Activated T-helper 1 cell treated with anti-CD3 and anti-CD28 coated beads, Interleukin-12 subunit alpha, Interleukin-12 subunit beta, Interleukin-2, Interleukin-4 antibody, amounts not matched to agents 30 ng/mL and 10 ng/mL and 1 ng/mL, durations not matched to agents 14 hours and 24 hours and 36 hours (primary cell): ENCODE measurements at regions not wholly inside any gene's neighbourhood (a gene's known extent, or its start where the extent isn't known, plus 50 kb on each side); places are given as distances from the start of the nearest gene placed in this dataset.

Experiments used
- DNase-seq: peaks from one replicate; pipeline ENCODE4 v3.0.0; 2021; ENCODE audit warnings: low spot score
- H3K27ac Mint-ChIP-seq: one replicate; pipeline ENCODE4 v1.8.0; 2021; ENCODE audit warnings: mild to moderate bottlenecking, mixed read lengths
- H3K27me3 Mint-ChIP-seq: one replicate; pipeline ENCODE4 v1.8.0; 2022; ENCODE audit warnings: mild to moderate bottlenecking, moderate library complexity, mixed read lengths; ENCODE audit not compliant: insufficient read depth
- H3K36me3 Mint-ChIP-seq: one replicate; pipeline ENCODE4 v1.8.0; 2021; ENCODE audit warnings: low read depth, mixed read lengths
- H3K4me1 Mint-ChIP-seq: one replicate; pipeline ENCODE4 v1.8.0; 2021; ENCODE audit warnings: low read depth, mixed read lengths
- H3K4me3 Mint-ChIP-seq: one replicate; pipeline ENCODE4 v1.8.0; 2021; ENCODE audit warnings: mild to moderate bottlenecking, moderate library complexity, mixed read lengths
- H3K9me3 Mint-ChIP-seq: one replicate; pipeline ENCODE4 v1.8.0; 2021; ENCODE audit warnings: mixed read lengths
- intact Hi-C: fragments of 100-400 bp; cut with micrococcal nuclease; formaldehyde crosslinking; loops from one replicate; pipeline ENCODE4 v1.15.1; 2024

DNA sequence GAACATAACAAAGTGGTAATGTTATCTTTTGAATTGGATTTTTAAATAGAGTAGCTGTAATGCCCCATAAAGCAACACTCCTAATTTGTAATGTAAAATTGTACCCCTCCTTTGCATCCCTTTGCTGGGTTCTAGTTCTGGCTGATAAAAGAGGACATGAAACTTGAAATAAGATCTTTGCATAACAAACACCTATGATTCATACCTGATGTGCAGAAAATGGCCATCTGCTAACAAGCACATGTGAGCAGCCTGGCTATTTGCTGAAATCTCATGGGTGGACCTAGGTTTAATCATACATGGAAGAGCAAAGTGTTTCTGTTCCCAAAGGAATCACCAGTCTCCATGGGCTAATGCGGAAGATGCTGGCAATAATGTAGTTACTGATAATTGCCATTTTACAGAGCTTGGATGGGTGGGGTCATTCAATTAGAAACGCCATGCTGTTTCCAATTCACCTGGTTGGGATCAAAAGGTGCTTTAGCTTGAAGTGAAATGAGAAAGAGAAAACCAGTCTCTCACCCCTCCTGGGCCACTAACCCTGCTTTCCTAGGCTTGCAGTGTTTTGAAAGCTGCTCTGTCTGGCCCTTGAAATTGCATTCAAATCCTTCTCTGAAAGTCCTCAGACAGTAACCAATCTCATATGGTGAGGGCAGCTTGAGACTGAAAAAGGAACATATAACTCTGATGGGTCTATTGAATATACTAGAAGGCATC, 585.1 kb downstream of the TLE4 start:
- no peaks in the 10 kb centered on the region for H3K9me3 Mint-ChIP-seq
- H3K27me3 Mint-ChIP-seq, result peaks cover 2% of the 10 kb centered on the region
- H3K36me3 Mint-ChIP-seq, result no peaks in the 10 kb centered on the region
- intact Hi-C loops, result no loop called here
- no peaks in the 10 kb centered on the region for H3K4me1 Mint-ChIP-seq
- DNase-seq, result no peak
- no peak overlapping the region for H3K4me3 Mint-ChIP-seq
- no peak overlapping the region for H3K27ac Mint-ChIP-seq

DNA sequence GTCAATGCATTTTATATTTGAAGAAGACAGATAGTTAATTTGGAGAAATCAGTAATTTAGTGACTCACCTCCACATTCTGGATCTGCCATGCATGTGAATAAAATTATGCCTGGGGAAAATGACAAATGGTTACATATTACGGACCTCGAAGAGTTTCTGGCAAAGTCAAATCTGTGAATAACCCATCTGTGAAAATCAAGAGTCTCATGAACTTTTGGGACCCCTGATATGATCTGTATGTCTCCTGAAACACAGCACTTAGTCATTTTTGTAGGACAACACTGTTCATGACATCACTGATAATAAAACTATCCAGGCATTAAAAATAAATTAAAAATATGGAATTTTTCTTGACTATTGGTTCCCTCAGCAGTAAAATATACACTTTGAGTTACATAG, 584.5 kb downstream of the TLE4 start:
- Mint-ChIP-seq H3K4me1 (no peaks in the 10 kb centered on the region), H3K36me3 (no peaks in the 10 kb centered on the region), H3K9me3 (no peaks in the 10 kb centered on the region), H3K4me3 (no peak overlapping the region), H3K27me3 (peaks cover 2% of the 10 kb centered on the region), H3K27ac (no peak overlapping the region)
- no peak for DNase-seq
- intact Hi-C loops, result no loop called here

- no peaks in the 10 kb centered on the region for H3K36me3 Mint-ChIP-seq
- DNase-seq, result no peak
- intact Hi-C loops, result no loop called here
- H3K27me3 Mint-ChIP-seq, result peaks cover 2% of the 10 kb centered on the region
- H3K27ac Mint-ChIP-seq, result no peak overlapping the region
- H3K9me3 Mint-ChIP-seq, result peaks cover 6% of the 10 kb centered on the region
- no peaks in the 10 kb centered on the region for H3K4me1 Mint-ChIP-seq
- no peak overlapping the region for H3K4me3 Mint-ChIP-seq
These were observed 576.1 kb downstream of the TLE4 start for GRCh38 chr9:80147866-80148265.

DNA sequence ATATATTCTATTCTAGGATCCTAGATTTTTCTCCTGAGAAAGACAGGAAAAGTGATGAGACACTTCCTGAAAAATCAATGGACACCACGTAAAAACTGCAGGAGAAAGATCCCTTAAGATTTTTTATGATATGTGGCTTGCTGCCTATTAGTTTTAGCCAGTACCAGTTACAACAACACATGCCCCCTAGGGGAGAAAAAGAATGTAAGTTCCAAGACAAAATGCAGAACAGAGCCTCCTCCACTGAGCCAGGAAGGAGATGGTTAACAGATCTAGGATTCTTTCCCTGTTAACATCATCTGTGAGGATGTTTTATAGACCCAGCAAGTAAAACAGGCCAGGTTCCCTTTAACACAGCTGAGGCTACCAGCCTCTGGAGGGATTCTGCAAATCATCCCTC, 574.7 kb downstream of the TLE4 start:
- no peak overlapping the region for H3K27ac Mint-ChIP-seq
- H3K36me3 Mint-ChIP-seq, result no peaks in the 10 kb centered on the region
- H3K9me3 Mint-ChIP-seq, result peaks cover 6% of the 10 kb centered on the region
- H3K27me3 Mint-ChIP-seq, result peaks cover 2% of the 10 kb centered on the region
- H3K4me3 Mint-ChIP-seq, result no peak overlapping the region
- H3K4me1 Mint-ChIP-seq, result no peaks in the 10 kb centered on the region
- DNase-seq, result no peak
- intact Hi-C loops, result no loop called here

DNA sequence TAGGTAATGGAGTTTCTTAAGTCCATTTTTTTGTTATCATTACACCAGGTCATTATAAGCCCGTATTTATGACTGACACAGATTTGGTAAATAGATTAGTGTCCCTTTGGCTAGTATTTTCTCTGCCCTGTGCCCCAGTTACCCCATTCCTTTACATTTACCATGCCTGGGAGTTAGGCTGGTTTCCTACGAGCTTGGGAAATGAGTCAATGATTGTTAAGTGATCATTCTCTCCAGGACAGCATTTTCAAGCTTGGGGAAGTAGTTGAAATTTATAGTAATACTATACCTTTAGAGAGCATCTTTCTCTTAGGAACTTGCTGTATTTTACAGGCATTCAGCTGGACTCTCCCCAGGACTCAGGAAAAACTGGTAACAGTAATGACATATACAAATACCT, 573.1 kb downstream of the TLE4 start:
- no peaks in the 10 kb centered on the region for H3K36me3 Mint-ChIP-seq
- intact Hi-C loops, result no loop called here
- H3K9me3 Mint-ChIP-seq, result peaks cover 3% of the 10 kb centered on the region
- no peak overlapping the region for H3K4me3 Mint-ChIP-seq
- H3K27me3 Mint-ChIP-seq, result peaks cover 2% of the 10 kb centered on the region
- DNase-seq, result no peak
- H3K27ac Mint-ChIP-seq, result no peak overlapping the region
- H3K4me1 Mint-ChIP-seq, result no peaks in the 10 kb centered on the region

GRCh38 chr9:80144406-80144805, 572.6 kb downstream of the TLE4 start:
- intact Hi-C loops, result no loop called here
- Mint-ChIP-seq H3K27ac (no peak overlapping the region), H3K27me3 (peaks cover 2% of the 10 kb centered on the region), H3K4me1 (no peaks in the 10 kb centered on the region), H3K4me3 (no peak overlapping the region), H3K9me3 (no peaks in the 10 kb centered on the region), H3K36me3 (no peaks in the 10 kb centered on the region)
- DNase-seq, result no peak

DNA sequence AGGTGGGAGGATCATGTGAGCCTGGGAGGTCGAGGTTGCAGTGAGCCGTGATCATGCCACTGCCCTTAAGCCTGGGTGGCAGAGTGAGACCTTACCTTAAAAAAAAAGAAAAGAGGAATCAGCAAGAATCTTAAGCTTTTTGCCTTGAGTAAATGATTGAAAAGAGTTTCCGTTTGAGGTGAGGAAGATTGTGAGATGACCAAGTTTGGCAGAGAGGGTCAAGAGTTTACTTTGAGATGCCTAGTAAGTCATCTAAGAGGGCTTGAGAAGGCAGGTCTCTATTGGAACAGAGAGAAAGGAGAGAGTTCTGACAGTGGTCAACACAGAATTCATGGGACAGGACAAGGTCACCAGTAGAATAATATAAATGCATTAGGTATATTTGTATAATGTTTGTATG, 572.1 kb downstream of the TLE4 start:
- Mint-ChIP-seq H3K36me3 (no peaks in the 10 kb centered on the region), H3K4me1 (no peaks in the 10 kb centered on the region), H3K27me3 (peaks cover 2% of the 10 kb centered on the region), H3K9me3 (no peaks in the 10 kb centered on the region), H3K27ac (no peak overlapping the region), H3K4me3 (no peak overlapping the region)
- DNase-seq, result no peak
- intact Hi-C loops, result no loop called here

GRCh38 chr9:80134487-80134886, 562.7 kb downstream of the TLE4 start:
- Mint-ChIP-seq H3K36me3 (no peaks in the 10 kb centered on the region), H3K27ac (no peak overlapping the region), H3K4me3 (no peak overlapping the region), H3K27me3 (peaks cover 1% of the 10 kb centered on the region), H3K4me1 (no peaks in the 10 kb centered on the region), H3K9me3 (no peaks in the 10 kb centered on the region)
- intact Hi-C loops, result no loop called here
- DNase-seq, result no peak

- intact Hi-C loops, result no loop called here
- Mint-ChIP-seq H3K4me3 (no peak overlapping the region), H3K4me1 (no peaks in the 10 kb centered on the region), H3K27ac (no peak overlapping the region), H3K36me3 (no peaks in the 10 kb centered on the region), H3K9me3 (no peaks in the 10 kb centered on the region), H3K27me3 (peaks cover 1% of the 10 kb centered on the region)
- no peak for DNase-seq
These were observed 559.9 kb downstream of the TLE4 start for GRCh38 chr9:80131627-80132026.

DNA sequence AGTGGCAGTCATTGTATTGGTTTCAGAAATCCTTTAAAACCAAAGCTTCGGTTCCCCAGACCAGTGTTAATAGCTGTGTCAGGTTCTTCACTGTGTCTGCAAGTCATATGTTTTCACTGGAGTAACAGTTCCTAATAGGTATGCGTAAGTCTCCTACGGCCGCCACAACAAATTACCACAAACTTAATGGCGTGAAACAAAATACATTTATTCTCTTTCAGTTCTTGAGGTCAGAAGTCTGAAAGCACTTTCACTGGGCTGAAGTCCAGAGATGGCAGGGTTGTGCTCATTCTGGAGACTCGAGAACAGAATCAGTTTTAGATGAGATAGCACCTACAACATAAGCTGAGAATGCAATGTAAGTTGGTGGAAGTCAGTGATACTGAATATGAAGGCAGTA, 556.2 kb downstream of the TLE4 start:
- H3K27me3 Mint-ChIP-seq, result peaks cover 1% of the 10 kb centered on the region
- H3K27ac Mint-ChIP-seq, result no peak overlapping the region
- no peaks in the 10 kb centered on the region for H3K36me3 Mint-ChIP-seq
- no peaks in the 10 kb centered on the region for H3K4me1 Mint-ChIP-seq
- H3K4me3 Mint-ChIP-seq, result no peak overlapping the region
- intact Hi-C loops, result no loop called here
- H3K9me3 Mint-ChIP-seq, result no peaks in the 10 kb centered on the region
- DNase-seq, result no peak

- H3K27ac Mint-ChIP-seq, result no peak overlapping the region
- no peaks in the 10 kb centered on the region for H3K36me3 Mint-ChIP-seq
- intact Hi-C loops, result no loop called here
- H3K4me1 Mint-ChIP-seq, result no peaks in the 10 kb centered on the region
- H3K4me3 Mint-ChIP-seq, result no peak overlapping the region
- no peaks in the 10 kb centered on the region for H3K9me3 Mint-ChIP-seq
- DNase-seq, result no peak
- H3K27me3 Mint-ChIP-seq, result no peaks in the 10 kb centered on the region
These were observed 554.0 kb downstream of the TLE4 start for GRCh38 chr9:80125731-80126264.

GRCh38 chr9:80117031-80117430, 545.3 kb downstream of the TLE4 start:
- intact Hi-C loops, result no loop called here
- Mint-ChIP-seq H3K36me3 (no peaks in the 10 kb centered on the region), H3K27me3 (no peaks in the 10 kb centered on the region), H3K27ac (no peak overlapping the region), H3K4me3 (no peak overlapping the region), H3K9me3 (peaks cover 4% of the 10 kb centered on the region), H3K4me1 (no peaks in the 10 kb centered on the region)
- DNase-seq, result no peak

DNA sequence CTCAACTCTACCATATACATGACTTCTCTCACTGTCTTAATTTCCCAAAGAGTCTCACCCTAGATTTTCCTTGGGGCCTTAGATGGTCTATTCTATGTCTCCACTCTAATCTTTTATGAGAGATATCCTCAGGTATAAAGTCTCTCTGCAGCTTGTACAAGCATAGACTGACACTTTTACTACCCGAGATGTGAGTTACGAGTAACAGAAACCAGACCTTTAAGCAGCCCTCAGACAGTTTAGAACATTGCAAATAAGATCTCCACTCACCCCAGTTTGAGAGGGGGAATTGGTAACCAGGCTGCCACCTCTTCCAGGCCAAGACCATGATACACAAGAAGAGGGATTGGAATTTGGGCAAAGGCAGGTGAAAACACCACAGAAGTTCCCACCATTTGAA, 542.5 kb downstream of the TLE4 start:
- H3K4me3 Mint-ChIP-seq, result no peak overlapping the region
- H3K27ac Mint-ChIP-seq, result no peak overlapping the region
- DNase-seq, result no peak
- H3K4me1 Mint-ChIP-seq, result no peaks in the 10 kb centered on the region
- H3K9me3 Mint-ChIP-seq, result peaks cover 4% of the 10 kb centered on the region
- no peaks in the 10 kb centered on the region for H3K36me3 Mint-ChIP-seq
- peaks cover 1% of the 10 kb centered on the region for H3K27me3 Mint-ChIP-seq
- intact Hi-C loops, result no loop called here
